Epithelial cell of prostate (primary cell): ENCODE measurements at regions not wholly inside any gene's neighbourhood (a gene's known extent, or its start where the extent isn't known, plus 50 kb on each side); places are given as distances from the start of the nearest gene placed in this dataset.

Experiments used
- DNase-seq: peaks from one replicate; pipeline ENCODE4 v3.0.0-alpha.2; 2011; ENCODE audit warnings: low read depth, low spot score
- H3K27ac ChIP-seq: fragments of 450-650 bp; 2 replicates; pipeline ENCODE4 v1.5.1; 2017; ENCODE audit warnings: mild to moderate bottlenecking

GRCh38 chr20:55616367-55616766 lies 389.0 kb downstream of the CBLN4 start:
- DNase-seq = no peak

GRCh38 chr20:55615818-55616217 lies 389.5 kb downstream of the CBLN4 start:
- no peak overlapping the region for H3K27ac ChIP-seq
- DNase-seq = no peak

More at GRCh38 chr20:55616367-55616766, 389.0 kb downstream of the CBLN4 start:
- no peak overlapping the region for H3K27ac ChIP-seq

- H3K27ac ChIP-seq = no peak overlapping the region
- no peak for DNase-seq
Observed at GRCh38 chr20:55614220-55614757, 391.0 kb downstream of the CBLN4 start.

GRCh38 chr20:55610756-55611155 lies 394.6 kb downstream of the CBLN4 start:
- DNase-seq = no peak
- no peak overlapping the region for H3K27ac ChIP-seq

- DNase-seq = no peak
- no peak overlapping the region for H3K27ac ChIP-seq
Observed at GRCh38 chr20:55605594-55605993, 399.7 kb downstream of the CBLN4 start.

- H3K27ac ChIP-seq = no peak overlapping the region
- no peak for DNase-seq
Observed at GRCh38 chr20:55597526-55597925, 407.8 kb downstream of the CBLN4 start.

GRCh38 chr20:55596431-55596830 lies 408.9 kb downstream of the CBLN4 start:
- DNase-seq = no peak

GRCh38 chr20:55592866-55593265 lies 412.5 kb downstream of the CBLN4 start:
- DNase-seq = no peak
- H3K27ac ChIP-seq = no peak overlapping the region

More at GRCh38 chr20:55596431-55596830, 408.9 kb downstream of the CBLN4 start:
- no peak overlapping the region for H3K27ac ChIP-seq

- DNase-seq = no peak
- no peak overlapping the region for H3K27ac ChIP-seq
Observed at GRCh38 chr20:55586610-55587009, 418.7 kb downstream of the CBLN4 start.

- DNase-seq = no peak
- H3K27ac ChIP-seq = no peak overlapping the region
Observed at GRCh38 chr20:55584964-55585363, 420.4 kb downstream of the CBLN4 start.

- no peak for DNase-seq
- H3K27ac ChIP-seq = no peak overlapping the region
Observed at GRCh38 chr20:55584307-55584706, 421.0 kb downstream of the CBLN4 start.

GRCh38 chr20:55583036-55583435 lies 422.3 kb downstream of the CBLN4 start:
- DNase-seq = no peak

GRCh38 chr20:55582498-55582897 lies 422.8 kb downstream of the CBLN4 start:
- DNase-seq = no peak
- peak overlapping the region; percentile 25 for H3K27ac ChIP-seq

More at GRCh38 chr20:55583036-55583435, 422.3 kb downstream of the CBLN4 start:
- peak overlapping the region; percentile 25 for H3K27ac ChIP-seq

- H3K27ac ChIP-seq = no peak overlapping the region
- DNase-seq = no peak
Observed at GRCh38 chr20:55581519-55581918, 423.8 kb downstream of the CBLN4 start.

- DNase-seq = no peak
- peak overlapping the region; percentile 62 for H3K27ac ChIP-seq
Observed at GRCh38 chr20:55580475-55580874, 424.8 kb downstream of the CBLN4 start.

GRCh38 chr20:55579802-55580201 lies 425.5 kb downstream of the CBLN4 start:
- H3K27ac ChIP-seq = peak overlapping the region; percentile 62
- peak; percentile 43 for DNase-seq

GRCh38 chr20:55576981-55577380 lies 428.3 kb downstream of the CBLN4 start:
- DNase-seq = no peak
- H3K27ac ChIP-seq = no peak overlapping the region

- H3K27ac ChIP-seq = no peak overlapping the region
- DNase-seq = no peak
Observed at GRCh38 chr20:55569084-55569483, 436.2 kb downstream of the CBLN4 start.

GRCh38 chr20:55567826-55568225 lies 437.5 kb downstream of the CBLN4 start:
- DNase-seq = peak; percentile 12
- H3K27ac ChIP-seq = no peak overlapping the region

GRCh38 chr20:55565096-55565773 lies 440.1 kb downstream of the CBLN4 start:
- no peak overlapping the region for H3K27ac ChIP-seq
- no peak for DNase-seq

- H3K27ac ChIP-seq = peak overlapping the region; percentile 12
Observed at GRCh38 chr20:55561259-55561658, 444.1 kb downstream of the CBLN4 start.

GRCh38 chr20:55557191-55557590 lies 448.1 kb downstream of the CBLN4 start:
- H3K27ac ChIP-seq = no peak overlapping the region
- DNase-seq = no peak

More at GRCh38 chr20:55561259-55561658, 444.1 kb downstream of the CBLN4 start:
- peak; percentile 48 for DNase-seq
